Natural killer cell (primary cell): ENCODE measurements at regions not wholly inside any gene's neighbourhood (a gene's known extent, or its start where the extent isn't known, plus 50 kb on each side); places are given as distances from the start of the nearest gene placed in this dataset.

Experiments used
- ATAC-seq, 3 donors: fragments of 150-1000 bp in 2 of 3; fragments of 200-7000 bp in 1 of 3; cut with Tn5 transposase; 1 replicate in 1 of 3; 2 replicates in 2 of 3; pipeline ENCODE4 v1.10.0; 2021; ENCODE audit warnings: mild to moderate bottlenecking in 2 of 3, moderate library complexity in 2 of 3
- DNase-seq, 2 donors: peaks; one replicate each; pipeline versions ENCODE4 v3.0.0 to v3.0.0-alpha.2; 2013 to 2021; ENCODE audit warnings: mixed read lengths in 1 of 2
- H3K27ac ChIP-seq: one replicate; pipeline ENCODE4 v1.5.1; 2013; ENCODE audit warnings: mild to moderate bottlenecking, low read length
- H3K27me3 ChIP-seq: one replicate; pipeline ENCODE4 v1.6.1; 2013; ENCODE audit warnings: low read length; ENCODE audit not compliant: control insufficient read depth, insufficient read depth
- H3K36me3 ChIP-seq: one replicate; pipeline ENCODE4 v1.6.1; 2013; ENCODE audit warnings: low read length; ENCODE audit not compliant: control insufficient read depth, insufficient read depth
- H3K4me1 ChIP-seq: one replicate; pipeline ENCODE4 v1.6.1; 2013; ENCODE audit warnings: low read length; ENCODE audit not compliant: control insufficient read depth, insufficient read depth
- H3K4me3 ChIP-seq: one replicate; pipeline ENCODE4 v1.5.1; 2013; ENCODE audit warnings: low read length
- H3K9me3 ChIP-seq: one replicate; pipeline ENCODE4 v1.6.1; 2013; ENCODE audit warnings: low read length; ENCODE audit not compliant: control insufficient read depth, insufficient read depth
- H3K27ac Mint-ChIP-seq, 2 donors: one replicate each; pipeline ENCODE4 v1.8.0; 2022; ENCODE audit warnings: mild to moderate bottlenecking in 2 of 2, mixed read lengths in 2 of 2, moderate library complexity in 1 of 2
- H3K27me3 Mint-ChIP-seq, 2 donors: one replicate each; pipeline ENCODE4 v1.8.0; 2022; ENCODE audit warnings: low read depth in 2 of 2, mixed read lengths in 2 of 2
- H3K36me3 Mint-ChIP-seq: one replicate; pipeline ENCODE4 v1.8.0; 2022; ENCODE audit warnings: mixed read lengths
- H3K4me1 Mint-ChIP-seq, 2 donors: one replicate each; pipeline ENCODE4 v1.8.0; 2022; ENCODE audit warnings: mixed read lengths in 2 of 2
- H3K4me3 Mint-ChIP-seq: one replicate; pipeline ENCODE4 v1.8.0; 2022; ENCODE audit warnings: mild to moderate bottlenecking, moderate library complexity, mixed read lengths
- H3K9me3 Mint-ChIP-seq, 2 donors: one replicate each; pipeline ENCODE4 v1.8.0; 2022; ENCODE audit warnings: mixed read lengths in 2 of 2
- WGBS: methylation state at CpG from one replicate; pipeline ENCODE4 v1.1.7; 2013; ENCODE audit warnings: missing lambda C conversion rate; ENCODE audit not compliant: insufficient coverage; 5-methylcytosine and 5-hydroxymethylcytosine counted together
- intact Hi-C: fragments of 100-400 bp; cut with micrococcal nuclease; formaldehyde crosslinking; loops from one replicate; pipeline ENCODE4 v1.14.2; 2022
- TF ChIP-seq, protein P1 (sequence below): fragments of 200-600 bp; IDR thresholded peaks from one replicate; pipeline ENCODE4 v1.8.0; 2022; ENCODE audit warnings: antibody characterized with exemption

DNA sequence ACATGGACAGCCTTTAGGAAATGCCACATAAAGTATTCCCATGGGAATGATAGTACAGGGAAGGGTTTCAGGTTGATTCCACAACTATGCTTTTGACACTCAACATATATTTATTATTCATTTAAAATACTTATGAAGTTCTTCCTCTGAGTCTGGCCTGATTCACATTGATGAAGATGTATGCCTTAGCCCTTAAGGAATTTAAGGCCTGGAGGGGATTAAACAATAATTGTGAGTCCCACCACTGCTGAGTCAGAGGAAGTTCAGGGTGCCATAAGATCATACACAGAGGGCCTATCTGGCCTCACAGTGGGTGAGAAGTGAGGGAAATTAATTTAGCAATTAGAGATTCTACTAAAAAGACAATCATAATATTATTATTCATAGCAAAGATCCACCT is 161.1 kb upstream of the SNX19 start:
- Mint-ChIP-seq H3K4me3 (no peak overlapping the region), H3K27me3 (peaks cover 0 to 3% of the 10 kb centered on the region in 2 donors), H3K4me1 (no peaks in the 10 kb centered on the region), H3K36me3 (no peaks in the 10 kb centered on the region), H3K27ac (no peak overlapping the region), H3K9me3 (peaks cover 0 to 2% of the 10 kb centered on the region in 2 donors)
- ATAC-seq, result no peak
- Histone ChIP-seq H3K36me3 (no peaks in the 10 kb centered on the region), H3K27me3 (no peaks in the 10 kb centered on the region), H3K9me3 (no peaks in the 10 kb centered on the region), H3K4me3 (no peak overlapping the region), H3K27ac (no peak overlapping the region), H3K4me1 (no peaks in the 10 kb centered on the region)
- intact Hi-C loops, result no loop called here
- TF ChIP-seq, protein P1, sequence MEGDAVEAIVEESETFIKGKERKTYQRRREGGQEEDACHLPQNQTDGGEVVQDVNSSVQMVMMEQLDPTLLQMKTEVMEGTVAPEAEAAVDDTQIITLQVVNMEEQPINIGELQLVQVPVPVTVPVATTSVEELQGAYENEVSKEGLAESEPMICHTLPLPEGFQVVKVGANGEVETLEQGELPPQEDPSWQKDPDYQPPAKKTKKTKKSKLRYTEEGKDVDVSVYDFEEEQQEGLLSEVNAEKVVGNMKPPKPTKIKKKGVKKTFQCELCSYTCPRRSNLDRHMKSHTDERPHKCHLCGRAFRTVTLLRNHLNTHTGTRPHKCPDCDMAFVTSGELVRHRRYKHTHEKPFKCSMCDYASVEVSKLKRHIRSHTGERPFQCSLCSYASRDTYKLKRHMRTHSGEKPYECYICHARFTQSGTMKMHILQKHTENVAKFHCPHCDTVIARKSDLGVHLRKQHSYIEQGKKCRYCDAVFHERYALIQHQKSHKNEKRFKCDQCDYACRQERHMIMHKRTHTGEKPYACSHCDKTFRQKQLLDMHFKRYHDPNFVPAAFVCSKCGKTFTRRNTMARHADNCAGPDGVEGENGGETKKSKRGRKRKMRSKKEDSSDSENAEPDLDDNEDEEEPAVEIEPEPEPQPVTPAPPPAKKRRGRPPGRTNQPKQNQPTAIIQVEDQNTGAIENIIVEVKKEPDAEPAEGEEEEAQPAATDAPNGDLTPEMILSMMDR, result no peak
- DNase-seq, result no peak

DNA sequence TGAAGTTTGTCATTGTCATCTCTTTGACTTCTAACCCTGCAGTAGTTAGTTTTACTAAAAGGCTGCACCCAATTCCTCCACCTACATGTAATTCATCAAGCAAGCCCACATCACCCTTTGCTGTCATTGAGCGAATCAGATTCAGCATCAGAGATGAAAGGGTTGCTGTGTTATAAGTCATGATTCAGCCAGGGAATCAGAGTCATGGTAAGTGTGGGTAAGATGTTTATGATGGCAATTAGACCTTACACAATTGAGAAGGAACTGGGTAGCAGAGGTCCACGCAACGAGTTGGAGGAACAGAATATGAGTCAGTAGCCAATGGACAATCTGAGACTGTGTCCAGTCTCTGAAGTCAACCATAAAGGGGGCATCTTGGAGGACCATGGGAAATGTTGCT is 162.8 kb upstream of the SNX19 start:
- Mint-ChIP-seq H3K4me1 (no peaks in the 10 kb centered on the region), H3K9me3 (peaks cover 0 to 2% of the 10 kb centered on the region in 2 donors), H3K4me3 (no peak overlapping the region), H3K27ac (no peak overlapping the region), H3K27me3 (peaks cover 0 to 2% of the 10 kb centered on the region in 2 donors), H3K36me3 (no peaks in the 10 kb centered on the region)
- intact Hi-C loops, result no loop called here
- no peak overlapping the region for H3K27ac ChIP-seq
- WGBS, result 83% methylated on average over 3 of the region's 3 CpGs
- no peak overlapping the region for H3K4me3 ChIP-seq
- H3K36me3 ChIP-seq, result no peaks in the 10 kb centered on the region
- H3K27me3 ChIP-seq, result no peaks in the 10 kb centered on the region
- TF ChIP-seq, protein P1, result no peak
- no peak for ATAC-seq
- no peak for DNase-seq
- H3K4me1 ChIP-seq, result no peaks in the 10 kb centered on the region
- H3K9me3 ChIP-seq, result no peaks in the 10 kb centered on the region

DNA sequence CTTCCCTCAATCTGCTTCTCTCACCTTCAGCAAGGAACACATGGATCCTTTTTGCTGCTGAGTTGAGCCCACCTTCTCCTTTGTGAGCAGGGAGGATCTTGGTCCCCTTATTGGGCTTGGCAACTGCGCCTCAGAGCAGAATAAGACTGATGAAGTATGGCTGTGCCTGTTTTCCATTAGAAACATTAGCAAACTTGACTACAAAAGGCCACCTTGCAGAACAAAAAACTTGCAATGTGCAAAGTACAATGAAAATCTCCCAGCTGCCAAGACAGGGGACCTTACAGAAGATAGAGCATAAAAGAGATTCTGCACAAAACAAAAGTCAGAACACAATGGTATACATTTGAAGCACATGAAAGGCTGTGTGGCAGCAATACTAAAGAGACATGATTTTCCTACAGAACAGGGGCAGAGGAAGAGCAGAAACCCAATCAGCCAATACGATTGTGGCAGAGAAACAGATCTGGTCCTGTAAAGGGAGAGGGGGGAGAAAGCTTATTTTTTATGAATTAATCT is 173.5 kb upstream of the SNX19 start:
- intact Hi-C loops, result no loop called here
- Histone ChIP-seq H3K9me3 (peaks cover 3% of the 10 kb centered on the region), H3K27me3 (no peaks in the 10 kb centered on the region), H3K27ac (no peak overlapping the region), H3K36me3 (no peaks in the 10 kb centered on the region), H3K4me1 (no peaks in the 10 kb centered on the region), H3K4me3 (no peak overlapping the region)
- Mint-ChIP-seq H3K27ac (no peak overlapping the region), H3K4me3 (no peak overlapping the region), H3K4me1 (no peaks in the 10 kb centered on the region), H3K27me3 (peaks cover 0 to 3% of the 10 kb centered on the region in 2 donors), H3K9me3 (peaks cover 2 to 5% of the 10 kb centered on the region in 2 donors), H3K36me3 (no peaks in the 10 kb centered on the region)
- no peak for ATAC-seq
- TF ChIP-seq, protein P1, result no peak
- 77% methylated on average over 2 of the region's 2 CpGs for WGBS
- no peak for DNase-seq

DNA sequence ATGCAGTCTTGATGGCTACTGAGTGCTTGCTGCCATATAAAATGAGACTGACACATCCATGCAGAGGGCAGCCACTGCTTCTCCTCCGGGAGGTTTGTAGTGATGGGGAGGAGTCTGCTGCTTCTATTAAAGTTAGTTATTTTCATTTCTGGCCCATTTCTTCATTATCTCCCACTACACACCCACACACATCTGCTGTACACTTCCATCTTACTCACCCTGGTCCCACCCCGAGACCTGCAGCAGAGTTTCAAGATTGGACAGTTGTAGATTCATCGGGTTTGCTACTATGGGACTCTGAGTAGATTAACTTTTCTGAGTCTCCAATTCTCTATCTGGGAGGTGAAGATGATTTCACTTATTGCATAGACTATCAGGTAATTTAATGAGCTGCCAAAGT is 176.2 kb upstream of the SNX19 start:
- 83% methylated on average over 2 of the region's 3 CpGs for WGBS
- Histone ChIP-seq H3K27me3 (no peaks in the 10 kb centered on the region), H3K36me3 (no peaks in the 10 kb centered on the region), H3K9me3 (no peaks in the 10 kb centered on the region), H3K27ac (no peak overlapping the region), H3K4me1 (no peaks in the 10 kb centered on the region), H3K4me3 (no peak overlapping the region)
- intact Hi-C loops, result no loop called here
- Mint-ChIP-seq H3K27ac (no peak overlapping the region), H3K27me3 (peaks cover 0 to 3% of the 10 kb centered on the region in 2 donors), H3K4me1 (no peaks in the 10 kb centered on the region), H3K36me3 (no peaks in the 10 kb centered on the region), H3K9me3 (no peaks in the 10 kb centered on the region), H3K4me3 (no peak overlapping the region)
- DNase-seq (no peak), ATAC-seq (no peak)
- TF ChIP-seq, protein P1, result no peak
